HCT116 (cell line): ENCODE measurements at regions not wholly inside any gene's neighbourhood (a gene's known extent, or its start where the extent isn't known, plus 50 kb on each side); places are given as distances from the start of the nearest gene placed in this dataset.

Experiments used
- ATAC-seq: fragments of 200-7000 bp; cut with Tn5 transposase; 2 replicates; pipeline ENCODE4 v1.9.1; 2020; ENCODE audit warnings: mild to moderate bottlenecking, moderate library complexity
- BruUV-seq: library from RNA; stranded (reverse); fragments of 400-500 nt; replicated peaks from 2 replicates; lab custom pipeline; 2021; lab: Mats Ljungman, UMichigan
- CTCF ChIA-PET: fragments of 300-600 bp; sonication (Branson Sonifier 250); formaldehyde crosslinking; loops from one replicate; lab custom pipeline; 2021; ENCODE audit warnings: antibody characterized with exemption; lab: Charles Lee
- POLR2A ChIA-PET: fragments of 300-600, 350-600 bp; sonication (Branson Sonifier 250); formaldehyde crosslinking; loops from one replicate; lab custom pipeline; 2021; ENCODE audit warnings: antibody characterized with exemption; lab: Charles Lee
- RAD21 ChIA-PET, 2 experiments: fragments of 300-600 bp; sonication (Branson Sonifier 250); formaldehyde crosslinking; loops; one replicate each; lab custom pipeline; 2023; ENCODE audit warnings: low total read pairs in 2 of 2; ENCODE audit not compliant: uncharacterized antibody in 2 of 2, unreplicated experiment in 2 of 2, low non-redundant PET in 1 of 2; lab: Charles Lee
- DNase-seq: peaks from one replicate; pipeline ENCODE4 v3.0.0-alpha.2; 2010; ENCODE audit warnings: low read depth, low spot score
- H2AFZ ChIP-seq: fragments of 200-600 bp; shearing (Covaris generic), sonication (generic); 2 replicates; pipeline ENCODE4 v1.6.1; 2017; ENCODE audit warnings: low read depth, mixed run types, mixed read lengths, antibody characterized with exemption, low read length; ENCODE audit not compliant: poor library complexity, severe bottlenecking
- H3K27ac ChIP-seq: 2 replicates; pipeline ENCODE4 v1.5.1; 2012; ENCODE audit warnings: low read depth, low read length
- H3K27me3 ChIP-seq: fragments of 200-600 bp; sonication (generic); 2 replicates; pipeline ENCODE4 v1.6.1; 2016; ENCODE audit warnings: mixed run types, low read length, mixed read lengths; ENCODE audit not compliant: insufficient read depth
- H3K36me3 ChIP-seq, 2 experiments: fragments of 200-500 bp in 1 of 2; fragments of 200-600 bp in 1 of 2; sonication (Bioruptor generic) in 1 of 2; sonication (generic) in 1 of 2; 2 replicates each; pipeline versions ENCODE4 v1.5.1 to v1.6.1; 2014 to 2016; ENCODE audit warnings: low read length in 2 of 2, inconsistent platforms in 1 of 2, mixed read lengths in 1 of 2, mixed run types in 1 of 2; ENCODE audit not compliant: insufficient read depth in 2 of 2, control insufficient read depth in 1 of 2
- H3K4me1 ChIP-seq, 2 experiments: fragments of 200-600 bp in 1 of 2; sonication (generic) in 1 of 2; 2 replicates each; pipeline versions ENCODE4 v1.5.1 to v1.6.1; 2012 to 2017; ENCODE audit warnings: low read length in 2 of 2, inconsistent platforms in 1 of 2, mild to moderate bottlenecking in 1 of 2, mixed read lengths in 1 of 2, mixed run types in 1 of 2, moderate library complexity in 1 of 2; ENCODE audit not compliant: insufficient read depth in 2 of 2, control insufficient read depth in 1 of 2
- H3K4me2 ChIP-seq: fragments of 200-600 bp; sonication (generic); 2 replicates; pipeline ENCODE4 v1.6.1; 2017; ENCODE audit warnings: mixed run types, low read length, mixed read lengths
- H3K4me3 ChIP-seq, 2 experiments: fragments of 200-600 bp in 1 of 2; sonication (generic) in 1 of 2; replicated peaks in 1 of 2; 2 replicates each; pipeline ENCODE4 v1.5.1; 2011 to 2016; ENCODE audit warnings: low read length in 2 of 2, control low read depth in 1 of 2, low read depth in 1 of 2, mild to moderate bottlenecking in 1 of 2, mixed read lengths in 1 of 2, mixed run types in 1 of 2
- H3K79me2 ChIP-seq: fragments of 200-600 bp; sonication (generic); 2 replicates; pipeline ENCODE4 v1.6.1; 2017; ENCODE audit warnings: mild to moderate bottlenecking, mixed run types, low read length, moderate library complexity, mixed read lengths; ENCODE audit not compliant: insufficient read depth
- H3K9ac ChIP-seq: fragments of 200-600 bp; sonication (generic); 2 replicates; pipeline ENCODE4 v1.6.1; 2016; ENCODE audit warnings: low read length, mixed read lengths
- H3K9me2 ChIP-seq: fragments of 200-600 bp; sonication (generic), shearing (Covaris generic); 2 replicates; pipeline ENCODE4 v1.6.1; 2017; ENCODE audit warnings: mixed run types, mild to moderate bottlenecking, moderate library complexity; ENCODE audit not compliant: insufficient read depth
- H3K9me3 ChIP-seq, 2 experiments: fragments of 200-500 bp in 1 of 2; fragments of 200-600 bp in 1 of 2; sonication (Bioruptor generic) in 1 of 2; sonication (generic) in 1 of 2; 2 replicates each; pipeline ENCODE4 v1.6.1; 2014 to 2017; ENCODE audit warnings: low read length in 2 of 2, mixed read lengths in 2 of 2, inconsistent platforms in 1 of 2, low read depth in 1 of 2, mild to moderate bottlenecking in 1 of 2, mixed run types in 1 of 2, moderate library complexity in 1 of 2; ENCODE audit not compliant: control insufficient read depth in 1 of 2, insufficient read depth in 1 of 2
- H4K20me1 ChIP-seq: fragments of 200-600 bp; sonication (generic), shearing (Covaris generic); 2 replicates; pipeline ENCODE4 v1.6.1; 2017; ENCODE audit warnings: mixed run types, mild to moderate bottlenecking, moderate library complexity; ENCODE audit not compliant: insufficient read depth
- ATF3 ChIP-seq: IDR thresholded peaks from 2 replicates; pipeline ENCODE4 v1.6.1; 2012
- CEBPB ChIP-seq: IDR thresholded peaks from 2 replicates; pipeline ENCODE4 v1.6.1; 2012; ENCODE audit warnings: low read depth
- CTCF ChIP-seq, 3 experiments: fragments of 200-600 bp in 1 of 3; sonication (generic) in 1 of 3; IDR thresholded peaks in 2 of 3; conservative IDR thresholded peaks in 1 of 3; 2 replicates each; pipeline ENCODE4 v1.5.1; 2012 to 2017; ENCODE audit warnings: low read depth in 2 of 3, low read length in 2 of 3, antibody characterized with exemption in 1 of 3, borderline replicate concordance in 1 of 3, control low read depth in 1 of 3, mild to moderate bottlenecking in 1 of 3, mixed read lengths in 1 of 3, mixed run types in 1 of 3, moderate library complexity in 1 of 3; ENCODE audit not compliant: insufficient read depth in 1 of 3
- SP1 ChIP-seq: IDR thresholded peaks from 2 replicates; pipeline ENCODE4 v1.6.1; 2012; ENCODE audit warnings: low read depth
- TCF7L2 ChIP-seq: IDR thresholded peaks from 2 replicates; pipeline ENCODE4 v1.7.0; 2011; ENCODE audit warnings: borderline replicate concordance, inconsistent platforms; ENCODE audit not compliant: insufficient read depth, insufficient read length; ENCODE audit errors: extremely low read depth
- YY1 ChIP-seq: IDR thresholded peaks from 2 replicates; pipeline ENCODE4 v1.6.1; 2011; ENCODE audit warnings: low read length, low read depth, moderate library complexity, mild to moderate bottlenecking; ENCODE audit not compliant: insufficient replicate concordance; ENCODE audit errors: extremely low read depth
- intact Hi-C: fragments of 100-400 bp; cut with micrococcal nuclease; formaldehyde crosslinking; loops from 2 replicates; pipeline ENCODE4 v1.10.0; 2022

- H3K9me2 ChIP-seq, result no peaks in the 10 kb centered on the region
- no peak overlapping the region for H3K4me3 ChIP-seq
- RAD21 ChIA-PET, result no interaction called here
- no peak overlapping the region for H3K4me2 ChIP-seq
- peak overlapping the region; percentile 50 for H2AFZ ChIP-seq
- CTCF ChIA-PET, result no interaction called here
- TF ChIP-seq ATF3 (0 out of 2 replicates have a peak, but pooled peaks have one; percentile 2), CEBPB (no peak)
- TF ChIP-seq, all 23 proteins: peak for 1
- no peak for DNase-seq
- POLR2A ChIA-PET, result no interaction called here
- H3K79me2 ChIP-seq, result no peaks in the 10 kb centered on the region
- no peak overlapping the region for H3K9ac ChIP-seq
- BruUV-seq, result no TSS peak
- no peak overlapping the region for H3K27ac ChIP-seq
- no peaks in the 10 kb centered on the region for H3K9me3 ChIP-seq
- peaks cover 19 to 41% of the 10 kb centered on the region in 2 experiments for H3K4me1 ChIP-seq
- intact Hi-C loops, result no loop called here
- H4K20me1 ChIP-seq, result no peaks in the 10 kb centered on the region
- H3K36me3 ChIP-seq, result no peaks in the 10 kb centered on the region
- ATAC-seq, result no peak
- no peaks in the 10 kb centered on the region for H3K27me3 ChIP-seq
These were observed 684.3 kb upstream of the SOX9 start for GRCh38 chr17:71436479-71436878.

GRCh38 chr17:71437166-71437565 lies 683.7 kb upstream of the SOX9 start:
- no peaks in the 10 kb centered on the region for H3K9me3 ChIP-seq
- no peak overlapping the region for H3K27ac ChIP-seq
- CTCF ChIA-PET, result no interaction called here
- RAD21 ChIA-PET, result no interaction called here
- no peak for TF ChIP-seq SP1
- TF ChIP-seq CTCF (IDR thresholded peaks at IDR 0.05 in 2 of 3, conservative IDR thresholded peaks at IDR 0.05 in 1 of 3; ENCODE audit: borderline replicate concordance in 1 of 3, insufficient read depth in 1 of 3, low read depth in 2 of 3, low read length in 2 of 3), result no peak
- TF ChIP-seq YY1, result no peak
- TF ChIP-seq TCF7L2, result no peak
- TF ChIP-seq, all 23 proteins: peak for 0
- H3K9ac ChIP-seq, result no peak overlapping the region
- DNase-seq (no peak), ATAC-seq (no peak)
- no peaks in the 10 kb centered on the region for H3K27me3 ChIP-seq
- H2AFZ ChIP-seq, result no peak overlapping the region
- H3K36me3 ChIP-seq, result no peaks in the 10 kb centered on the region
- intact Hi-C loops, result no loop called here
- no peak overlapping the region for H3K4me2 ChIP-seq
- no peaks in the 10 kb centered on the region for H3K79me2 ChIP-seq
- peaks cover 19 to 44% of the 10 kb centered on the region in 2 experiments for H3K4me1 ChIP-seq
- H4K20me1 ChIP-seq, result no peaks in the 10 kb centered on the region
- POLR2A ChIA-PET, result no interaction called here
- no TSS peak for BruUV-seq
- H3K9me2 ChIP-seq, result no peaks in the 10 kb centered on the region
- H3K4me3 ChIP-seq, result no peak overlapping the region
